ENCODE measurements at regions not wholly inside any gene's neighbourhood (a gene's known extent, or its start where the extent isn't known, plus 50 kb on each side); places are given as distances from the start of the nearest gene placed in this dataset.

DNA sequence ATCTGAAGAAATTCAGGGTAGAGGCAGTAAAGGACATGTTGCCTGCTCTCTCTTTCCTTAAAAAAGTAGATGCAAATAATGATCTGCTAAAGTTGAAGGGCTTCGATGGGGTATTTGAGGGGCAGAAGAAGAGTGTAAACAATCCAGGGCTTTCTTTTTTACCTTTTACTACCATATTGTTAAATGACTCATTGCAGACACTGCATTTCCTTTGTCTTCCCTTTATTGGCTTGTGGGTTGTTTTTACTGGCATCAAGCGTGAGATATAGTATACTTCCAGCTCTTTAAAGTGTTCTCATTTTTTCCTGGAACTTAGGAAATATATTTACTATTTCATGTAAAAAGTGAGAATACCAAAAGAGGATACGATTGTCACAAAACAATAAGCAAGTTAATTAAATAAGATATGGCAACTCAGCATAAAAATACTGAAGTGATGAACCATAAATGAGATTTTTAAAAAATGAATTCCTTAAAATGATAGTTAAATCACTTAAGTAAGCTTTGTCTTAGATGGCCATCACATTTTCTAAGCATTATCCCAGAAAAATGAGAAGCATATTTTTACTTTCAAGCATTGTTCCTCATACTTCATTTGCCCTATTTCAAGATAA is 72.3 kb upstream of the KRAS start:
- H3K4me3 ChIP-seq (ENCODE audit: low read depth, low read length), result no peak overlapping the region
- DNase-seq (ENCODE audit: low read depth), result no peak
- TF ChIP-seq, protein P1, sequence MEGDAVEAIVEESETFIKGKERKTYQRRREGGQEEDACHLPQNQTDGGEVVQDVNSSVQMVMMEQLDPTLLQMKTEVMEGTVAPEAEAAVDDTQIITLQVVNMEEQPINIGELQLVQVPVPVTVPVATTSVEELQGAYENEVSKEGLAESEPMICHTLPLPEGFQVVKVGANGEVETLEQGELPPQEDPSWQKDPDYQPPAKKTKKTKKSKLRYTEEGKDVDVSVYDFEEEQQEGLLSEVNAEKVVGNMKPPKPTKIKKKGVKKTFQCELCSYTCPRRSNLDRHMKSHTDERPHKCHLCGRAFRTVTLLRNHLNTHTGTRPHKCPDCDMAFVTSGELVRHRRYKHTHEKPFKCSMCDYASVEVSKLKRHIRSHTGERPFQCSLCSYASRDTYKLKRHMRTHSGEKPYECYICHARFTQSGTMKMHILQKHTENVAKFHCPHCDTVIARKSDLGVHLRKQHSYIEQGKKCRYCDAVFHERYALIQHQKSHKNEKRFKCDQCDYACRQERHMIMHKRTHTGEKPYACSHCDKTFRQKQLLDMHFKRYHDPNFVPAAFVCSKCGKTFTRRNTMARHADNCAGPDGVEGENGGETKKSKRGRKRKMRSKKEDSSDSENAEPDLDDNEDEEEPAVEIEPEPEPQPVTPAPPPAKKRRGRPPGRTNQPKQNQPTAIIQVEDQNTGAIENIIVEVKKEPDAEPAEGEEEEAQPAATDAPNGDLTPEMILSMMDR (IDR thresholded peaks at IDR 0.05; ENCODE audit: insufficient read depth, low read depth, low read length), result no peak

DNA sequence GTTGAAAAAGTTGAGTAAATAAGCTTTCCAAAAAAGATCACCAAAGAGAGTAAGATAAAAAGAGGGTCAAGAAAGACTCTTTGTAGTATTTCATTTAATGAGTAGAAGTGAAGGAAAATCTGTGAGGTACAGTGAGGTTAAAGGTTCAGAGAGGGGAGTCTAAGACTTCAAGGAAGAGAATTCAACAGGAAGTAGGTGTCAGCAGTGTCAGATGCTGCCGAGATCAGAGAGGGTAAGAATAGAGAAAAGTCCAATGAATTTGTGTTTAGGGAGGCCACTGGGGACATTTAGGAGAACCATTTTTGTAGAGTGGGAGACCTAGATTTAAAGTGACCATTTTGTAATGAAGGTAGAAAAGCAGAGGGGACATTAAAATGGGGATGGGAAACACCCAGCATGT is 71.6 kb upstream of the KRAS start:
- no peak for DNase-seq (ENCODE audit: low read depth)
- TF ChIP-seq, protein P1 (IDR thresholded peaks at IDR 0.05; ENCODE audit: insufficient read depth, low read depth, low read length), result no peak
- H3K4me3 ChIP-seq (ENCODE audit: low read depth, low read length), result no peak overlapping the region

GRCh38 chr12:25321772-25322171 is 71.0 kb upstream of the KRAS start:
- no peak overlapping the region for H3K4me3 ChIP-seq (ENCODE audit: low read depth, low read length)

DNA sequence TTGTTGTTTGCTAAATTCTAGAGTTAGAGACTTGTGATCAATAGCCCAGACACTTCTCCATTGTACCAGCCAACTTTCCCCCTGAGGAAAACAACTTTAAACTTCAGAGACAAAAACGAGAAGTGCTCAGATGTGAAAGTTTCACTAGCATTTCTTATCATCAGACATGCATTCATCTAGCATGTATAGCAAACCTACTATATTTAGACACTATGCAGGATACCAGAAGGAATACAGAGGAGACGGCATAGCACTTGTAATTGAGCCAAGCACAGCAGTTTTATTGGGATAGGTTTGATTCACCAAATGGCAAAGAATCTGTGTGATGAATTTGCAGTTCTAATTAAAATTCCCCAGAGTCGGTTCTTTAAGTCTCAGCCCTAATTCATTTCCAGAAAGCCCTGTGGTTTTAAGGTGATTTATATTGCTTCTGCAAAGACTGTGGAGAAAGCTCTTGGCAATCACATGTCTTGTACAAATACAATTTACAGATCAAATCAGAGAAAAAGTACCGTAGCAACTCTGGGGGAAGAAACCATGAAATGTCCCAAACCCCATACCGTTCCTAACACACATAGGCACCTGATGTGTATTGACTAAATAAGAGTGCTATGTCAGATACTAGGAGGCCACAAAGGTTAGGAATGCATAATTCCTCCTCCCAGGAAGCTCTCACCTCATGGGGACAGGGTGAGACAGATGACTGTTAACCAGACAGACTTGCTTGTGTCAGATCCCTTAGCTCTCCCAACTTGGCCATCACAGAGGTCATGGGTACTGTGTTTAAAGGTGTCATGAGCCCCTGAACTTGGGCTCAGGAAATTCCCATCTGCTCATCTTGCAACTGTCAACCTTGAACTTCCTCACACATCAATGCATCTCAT is 69.6 kb upstream of the KRAS start:
- no peak for DNase-seq (ENCODE audit: low read depth)
- no peak overlapping the region for H3K4me3 ChIP-seq (ENCODE audit: low read depth, low read length)
- TF ChIP-seq, protein P1 (IDR thresholded peaks at IDR 0.05; ENCODE audit: insufficient read depth, low read depth, low read length), result no peak

More at GRCh38 chr12:25321772-25322171, 71.0 kb upstream of the KRAS start:
- TF ChIP-seq, protein P1 (IDR thresholded peaks at IDR 0.05; ENCODE audit: insufficient read depth, low read depth, low read length), result no peak
- no peak for DNase-seq (ENCODE audit: low read depth)

GRCh38 chr12:25319233-25319984 is 68.7 kb upstream of the KRAS start:
- H3K4me3 ChIP-seq (ENCODE audit: low read depth, low read length), result no peak overlapping the region
- DNase-seq (ENCODE audit: low read depth), result no peak

DNA sequence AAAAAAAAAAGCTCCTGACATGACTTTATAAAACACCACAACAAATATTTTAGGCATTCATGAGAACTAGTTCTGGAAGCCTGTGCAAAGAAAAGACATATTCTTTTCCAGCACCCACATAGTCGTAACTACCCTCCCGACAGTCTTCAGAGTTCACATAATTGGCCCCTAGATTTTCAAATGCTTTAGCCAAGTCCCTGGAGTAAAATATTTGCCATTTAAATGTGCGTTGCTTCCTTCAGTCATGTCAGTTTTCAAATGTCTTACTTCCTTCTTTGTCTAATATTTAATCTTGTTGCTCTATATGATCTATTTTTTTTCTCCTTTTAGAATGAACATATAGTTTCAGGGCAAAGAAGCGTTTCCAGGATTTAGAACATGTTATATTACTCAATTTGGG is 66.8 kb upstream of the KRAS start:
- no peak for DNase-seq (ENCODE audit: low read depth)
- TF ChIP-seq, protein P1 (IDR thresholded peaks at IDR 0.05; ENCODE audit: insufficient read depth, low read depth, low read length), result no peak
- H3K4me3 ChIP-seq (ENCODE audit: low read depth, low read length), result no peak overlapping the region

More at GRCh38 chr12:25319233-25319984, 68.7 kb upstream of the KRAS start:
- TF ChIP-seq, protein P1 (IDR thresholded peaks at IDR 0.05; ENCODE audit: insufficient read depth, low read depth, low read length), result no peak

Measured in fibroblast of villous mesenchyme (primary cell).